Loucy (cell line): ENCODE measurements at regions not wholly inside any gene's neighbourhood (a gene's known extent, or its start where the extent isn't known, plus 50 kb on each side); places are given as distances from the start of the nearest gene placed in this dataset.

ENCODE experiments used
- H2AFZ ChIP-seq: fragments of 200-600 bp; sonication (generic); 2 replicates; pipeline ENCODE4 v1.6.0; 2016; ENCODE audit warnings: antibody characterized with exemption, mild to moderate bottlenecking, low read length, moderate library complexity
- H3F3A ChIP-seq: fragments of 200-600 bp; 2 replicates; pipeline ENCODE4 v1.6.0; 2016; ENCODE audit warnings: antibody characterized with exemption, low read depth, mild to moderate bottlenecking
- H3K27me3 ChIP-seq: fragments of 200-600 bp; sonication (generic); 2 replicates; pipeline ENCODE4 v1.6.1; 2014; ENCODE audit warnings: low read length, mild to moderate bottlenecking; ENCODE audit not compliant: insufficient read depth, poor library complexity, severe bottlenecking
- H3K36me3 ChIP-seq: fragments of 200-600 bp; sonication (generic); 2 replicates; pipeline ENCODE4 v1.6.1; 2016; ENCODE audit warnings: low read length; ENCODE audit not compliant: insufficient read depth
- H3K4me1 ChIP-seq: fragments of 200-600 bp; sonication (generic); 2 replicates; pipeline ENCODE4 v1.5.1; 2014; ENCODE audit warnings: low read length, mild to moderate bottlenecking; ENCODE audit not compliant: insufficient read depth, poor library complexity, severe bottlenecking
- H3K4me2 ChIP-seq: fragments of 200-600 bp; sonication (generic); 2 replicates; pipeline ENCODE4 v1.6.0; 2014; ENCODE audit warnings: antibody characterized with exemption, low read length, low read depth, mild to moderate bottlenecking; ENCODE audit not compliant: poor library complexity, severe bottlenecking
- H3K4me3 ChIP-seq: fragments of 200-600 bp; sonication (generic); 2 replicates; pipeline ENCODE4 v1.5.1; 2014; ENCODE audit warnings: low read length, mild to moderate bottlenecking, mixed read lengths; ENCODE audit not compliant: poor library complexity, severe bottlenecking
- H3K79me2 ChIP-seq: fragments of 200-600 bp; sonication (generic); 2 replicates; pipeline ENCODE4 v1.6.1; 2014; ENCODE audit warnings: low read length; ENCODE audit not compliant: insufficient read depth
- H3K9ac ChIP-seq: fragments of 200-600 bp; sonication (generic); 2 replicates; pipeline ENCODE4 v1.6.0; 2014; ENCODE audit warnings: mild to moderate bottlenecking, low read depth, low read length, moderate library complexity; ENCODE audit not compliant: poor library complexity, severe bottlenecking
- H3K9me2 ChIP-seq: fragments of 200-600 bp; sonication (generic); replicated peaks from 2 replicates; pipeline ENCODE4 v1.6.1; 2016; ENCODE audit warnings: low read depth, low read length, mixed read lengths
- H3K9me3 ChIP-seq: fragments of 200-600 bp; sonication (generic); 2 replicates; pipeline ENCODE4 v1.6.1; 2014; ENCODE audit warnings: mild to moderate bottlenecking, antibody characterized with exemption, low read length, low read depth; ENCODE audit not compliant: insufficient read depth
- H4K20me1 ChIP-seq: fragments of 200-600 bp; sonication (generic); 2 replicates; pipeline ENCODE4 v1.6.0; 2014; ENCODE audit warnings: antibody characterized with exemption, low read length, mild to moderate bottlenecking; ENCODE audit not compliant: insufficient read depth, poor library complexity, severe bottlenecking
- EZH2phosphoT487 ChIP-seq: fragments of 200-600 bp; IDR thresholded peaks from 2 replicates; pipeline ENCODE4 v1.6.1; 2018; ENCODE audit warnings: antibody characterized with exemption, mild to moderate bottlenecking, moderate library complexity, borderline replicate concordance
- TF ChIP-seq, protein P1 (sequence below): fragments of 200-600 bp; sonication (generic); conservative IDR thresholded peaks from 2 replicates; pipeline ENCODE4 v1.5.1; 2014; ENCODE audit warnings: mild to moderate bottlenecking, antibody characterized with exemption, low read length

DNA sequence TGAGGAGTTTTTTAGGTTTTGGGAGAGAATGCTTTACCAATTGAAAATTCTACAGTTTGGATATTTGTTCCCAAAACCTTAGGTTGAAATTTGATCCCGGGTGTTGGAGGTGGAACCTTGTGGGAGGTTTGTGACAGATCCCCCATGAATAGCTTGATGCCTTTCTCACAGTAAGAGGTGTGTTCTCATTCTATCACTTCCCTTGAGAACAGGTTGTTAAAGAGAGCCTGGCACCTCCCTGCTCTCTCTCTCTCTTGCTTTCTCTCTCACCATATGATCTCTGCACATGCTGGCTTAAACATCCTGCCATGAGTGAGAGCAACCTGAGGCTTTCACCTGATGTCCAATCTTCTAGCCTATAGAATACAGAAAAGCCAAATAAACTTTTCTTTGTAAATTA lies 1475.5 kb upstream of the AGA start:
- H3K27me3 ChIP-seq: no peaks in the 10 kb centered on the region
- no peak overlapping the region for H3K4me3 ChIP-seq
- no peaks in the 10 kb centered on the region for H3K79me2 ChIP-seq
- no peak overlapping the region for H3K4me2 ChIP-seq
- H4K20me1 ChIP-seq: no peaks in the 10 kb centered on the region
- H3K9me2 ChIP-seq: no peaks in the 10 kb centered on the region
- H3K9ac ChIP-seq: no peak overlapping the region
- TF ChIP-seq EZH2phosphoT487: no peak
- TF ChIP-seq, protein P1, sequence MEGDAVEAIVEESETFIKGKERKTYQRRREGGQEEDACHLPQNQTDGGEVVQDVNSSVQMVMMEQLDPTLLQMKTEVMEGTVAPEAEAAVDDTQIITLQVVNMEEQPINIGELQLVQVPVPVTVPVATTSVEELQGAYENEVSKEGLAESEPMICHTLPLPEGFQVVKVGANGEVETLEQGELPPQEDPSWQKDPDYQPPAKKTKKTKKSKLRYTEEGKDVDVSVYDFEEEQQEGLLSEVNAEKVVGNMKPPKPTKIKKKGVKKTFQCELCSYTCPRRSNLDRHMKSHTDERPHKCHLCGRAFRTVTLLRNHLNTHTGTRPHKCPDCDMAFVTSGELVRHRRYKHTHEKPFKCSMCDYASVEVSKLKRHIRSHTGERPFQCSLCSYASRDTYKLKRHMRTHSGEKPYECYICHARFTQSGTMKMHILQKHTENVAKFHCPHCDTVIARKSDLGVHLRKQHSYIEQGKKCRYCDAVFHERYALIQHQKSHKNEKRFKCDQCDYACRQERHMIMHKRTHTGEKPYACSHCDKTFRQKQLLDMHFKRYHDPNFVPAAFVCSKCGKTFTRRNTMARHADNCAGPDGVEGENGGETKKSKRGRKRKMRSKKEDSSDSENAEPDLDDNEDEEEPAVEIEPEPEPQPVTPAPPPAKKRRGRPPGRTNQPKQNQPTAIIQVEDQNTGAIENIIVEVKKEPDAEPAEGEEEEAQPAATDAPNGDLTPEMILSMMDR: no peak
- H2AFZ ChIP-seq: no peak overlapping the region
- no peaks in the 10 kb centered on the region for H3K4me1 ChIP-seq
- no peaks in the 10 kb centered on the region for H3F3A ChIP-seq
- H3K36me3 ChIP-seq: no peaks in the 10 kb centered on the region
- peaks cover 6% of the 10 kb centered on the region; the same call in 1 of the 2 replicates for H3K9me3 ChIP-seq

- H3K36me3 ChIP-seq: no peaks in the 10 kb centered on the region
- no peaks in the 10 kb centered on the region for H3F3A ChIP-seq
Observed at GRCh38 chr4:178937130-178937529, 1494.9 kb upstream of the AGA start.

DNA sequence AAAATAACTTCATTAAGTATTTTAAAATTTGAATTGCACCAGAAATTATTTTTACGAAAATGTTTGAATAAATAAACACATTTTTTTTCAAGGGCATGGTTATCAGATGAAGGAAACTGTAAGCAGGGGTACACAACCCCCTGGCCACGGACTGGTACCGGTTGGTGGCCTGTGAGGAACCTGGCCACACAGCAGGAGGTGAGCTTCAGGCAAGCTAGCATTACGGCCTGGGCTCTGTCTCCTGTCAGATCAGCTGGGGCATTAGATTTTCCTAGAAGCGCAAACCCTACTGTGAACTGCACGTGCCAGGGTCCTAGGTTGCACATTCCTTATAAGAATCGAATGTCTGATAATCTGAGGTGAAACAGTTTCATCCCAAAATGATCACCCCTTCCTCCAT lies 1499.7 kb upstream of the AGA start:
- no peaks in the 10 kb centered on the region; the same call in 1 of the 2 replicates for H3K9me3 ChIP-seq
- no peak overlapping the region for H3K4me3 ChIP-seq
- H3K36me3 ChIP-seq: no peaks in the 10 kb centered on the region
- no peaks in the 10 kb centered on the region for H3K27me3 ChIP-seq
- H3K79me2 ChIP-seq: no peaks in the 10 kb centered on the region
- H2AFZ ChIP-seq: no peak overlapping the region
- no peaks in the 10 kb centered on the region for H3K4me1 ChIP-seq
- no peaks in the 10 kb centered on the region for H4K20me1 ChIP-seq
- no peak overlapping the region for H3K9ac ChIP-seq
- TF ChIP-seq, protein P1: no peak
- no peak for TF ChIP-seq EZH2phosphoT487
- no peak overlapping the region for H3K4me2 ChIP-seq
- H3K9me2 ChIP-seq: no peaks in the 10 kb centered on the region
- no peaks in the 10 kb centered on the region for H3F3A ChIP-seq

More at GRCh38 chr4:178937130-178937529, 1494.9 kb upstream of the AGA start:
- Histone ChIP-seq H3K9me2 (no peaks in the 10 kb centered on the region), H3K4me2 (no peak overlapping the region), H3K9ac (no peak overlapping the region), H3K79me2 (no peaks in the 10 kb centered on the region), H3K27me3 (no peaks in the 10 kb centered on the region), H3K4me1 (peaks cover 20% of the 10 kb centered on the region), H2AFZ (no peak overlapping the region), H3K4me3 (no peak overlapping the region), H3K9me3 (no peaks in the 10 kb centered on the region; the same call in 1 of the 2 replicates), H4K20me1 (no peaks in the 10 kb centered on the region)
- no peak for TF ChIP-seq EZH2phosphoT487
- TF ChIP-seq, protein P1: no peak
